ENCODE measurements at regions not wholly inside any gene's neighbourhood (a gene's known extent, or its start where the extent isn't known, plus 50 kb on each side); places are given as distances from the start of the nearest gene placed in this dataset.

GRCh38 chr2:238765590-238765989 is 82.3 kb upstream of the TWIST2 start:
- H3K4me1 ChIP-seq (ENCODE audit: control insufficient read depth, insufficient read depth, low read length), result no peaks in the 10 kb centered on the region
- H3K36me3 ChIP-seq (ENCODE audit: control insufficient read depth in 2 of 2, insufficient read depth in 1 of 2, low read length in 2 of 2), result no peaks in the 10 kb centered on the region
- no peaks in the 10 kb centered on the region for H3K9me3 ChIP-seq (ENCODE audit: control insufficient read depth, insufficient read depth, low read depth, low read length)
- no peak overlapping the region for H3K4me3 ChIP-seq (ENCODE audit: low read depth, low read length)
- TF ChIP-seq CTCF (tag by site-specific recombination; IDR thresholded peaks at IDR 0.05), result no peak
- TF ChIP-seq ZNF529 (tag by site-specific recombination; IDR thresholded peaks at IDR 0.05; ENCODE audit: insufficient replicate concordance), result no peak
- no peak for TF ChIP-seq ZNF626 (tag by site-specific recombination; IDR thresholded peaks at IDR 0.05)
- TF ChIP-seq ZEB2 (tag by site-specific recombination; IDR thresholded peaks at IDR 0.05), result no peak
- no peak for TF ChIP-seq ZFP69B (tag by site-specific recombination; IDR thresholded peaks at IDR 0.05)
- no peak for TF ChIP-seq BCL6B (tag by site-specific recombination; IDR thresholded peaks at IDR 0.05)
- no peak for TF ChIP-seq ZNF426 (tag by site-specific recombination; IDR thresholded peaks at IDR 0.05)
- TF ChIP-seq HOXC10 (CRISPR knock-in tag; IDR thresholded peaks at IDR 0.05), result no peak
- no peak for TF ChIP-seq ZNF621 (tag by site-specific recombination; IDR thresholded peaks at IDR 0.05)
- no peak for TF ChIP-seq ZNF639 (tag by site-specific recombination; IDR thresholded peaks at IDR 0.05)
- no peak for TF ChIP-seq ZNF513 (tag by site-specific recombination; IDR thresholded peaks at IDR 0.05)
- no peak for TF ChIP-seq HOXD13 (CRISPR knock-in tag; IDR thresholded peaks at IDR 0.05; ENCODE audit: borderline replicate concordance)
- TF ChIP-seq ZNF10 (tag by site-specific recombination; IDR thresholded peaks at IDR 0.05), result no peak
- TF ChIP-seq ZNF544 (tag by site-specific recombination; IDR thresholded peaks at IDR 0.05), result no peak
- TF ChIP-seq EGR2 (tag by site-specific recombination; IDR thresholded peaks at IDR 0.05; ENCODE audit: low read depth), result no peak
- TF ChIP-seq ZNF133 (tag by site-specific recombination; IDR thresholded peaks at IDR 0.05), result no peak
- no peak for TF ChIP-seq ZNF704 (tag by site-specific recombination; IDR thresholded peaks at IDR 0.05)
- TF ChIP-seq ZNF555 (tag by site-specific recombination; conservative IDR thresholded peaks at IDR 0.05), result no peak
- no peak for TF ChIP-seq ZNF280C (tag by site-specific recombination; IDR thresholded peaks at IDR 0.05)
- H3K27ac ChIP-seq (ENCODE audit: extremely low read depth, low read depth, low read length), result no peak overlapping the region
- CTCF ChIA-PET, result interaction anchor here (0.7 kb wide), 1 partner anchor 508 kb away, joined by 3 read pairs; no protein-coding TSS in a partner anchor
- POLR2A ChIA-PET, result no interaction called here
